ENCODE measurements at regions not wholly inside any gene's neighbourhood (a gene's known extent, or its start where the extent isn't known, plus 50 kb on each side); places are given as distances from the start of the nearest gene placed in this dataset.

DNA sequence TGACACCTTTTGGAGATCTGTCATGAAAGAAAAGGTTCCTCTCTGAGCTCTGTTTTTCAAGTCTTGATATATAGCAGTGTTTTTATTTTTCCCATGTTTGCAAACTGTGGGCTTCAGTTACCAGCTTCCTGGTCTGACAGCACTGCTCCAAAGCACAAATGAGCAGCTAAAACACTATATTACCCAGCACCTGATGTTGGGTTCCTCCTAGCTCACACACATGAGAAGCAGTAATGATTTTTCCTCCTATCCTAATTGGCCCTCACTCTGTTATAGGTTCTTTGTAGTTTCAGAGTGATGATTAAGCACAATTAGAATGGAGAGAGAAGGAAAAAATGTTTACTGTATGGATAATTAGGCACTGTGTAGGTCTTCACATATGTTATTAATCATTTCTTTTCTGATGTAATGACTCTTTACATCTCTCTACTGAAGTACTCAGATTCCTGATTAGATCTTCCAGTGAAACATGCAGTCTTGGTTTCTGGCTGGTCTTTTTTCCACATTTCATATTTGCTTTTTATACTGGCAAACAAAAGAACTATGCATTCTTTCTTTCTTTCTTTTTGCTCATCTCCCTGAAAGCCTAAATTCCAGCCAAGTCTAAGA is 939.7 kb downstream of the NSUN3 start:
- TF ChIP-seq, protein P1, sequence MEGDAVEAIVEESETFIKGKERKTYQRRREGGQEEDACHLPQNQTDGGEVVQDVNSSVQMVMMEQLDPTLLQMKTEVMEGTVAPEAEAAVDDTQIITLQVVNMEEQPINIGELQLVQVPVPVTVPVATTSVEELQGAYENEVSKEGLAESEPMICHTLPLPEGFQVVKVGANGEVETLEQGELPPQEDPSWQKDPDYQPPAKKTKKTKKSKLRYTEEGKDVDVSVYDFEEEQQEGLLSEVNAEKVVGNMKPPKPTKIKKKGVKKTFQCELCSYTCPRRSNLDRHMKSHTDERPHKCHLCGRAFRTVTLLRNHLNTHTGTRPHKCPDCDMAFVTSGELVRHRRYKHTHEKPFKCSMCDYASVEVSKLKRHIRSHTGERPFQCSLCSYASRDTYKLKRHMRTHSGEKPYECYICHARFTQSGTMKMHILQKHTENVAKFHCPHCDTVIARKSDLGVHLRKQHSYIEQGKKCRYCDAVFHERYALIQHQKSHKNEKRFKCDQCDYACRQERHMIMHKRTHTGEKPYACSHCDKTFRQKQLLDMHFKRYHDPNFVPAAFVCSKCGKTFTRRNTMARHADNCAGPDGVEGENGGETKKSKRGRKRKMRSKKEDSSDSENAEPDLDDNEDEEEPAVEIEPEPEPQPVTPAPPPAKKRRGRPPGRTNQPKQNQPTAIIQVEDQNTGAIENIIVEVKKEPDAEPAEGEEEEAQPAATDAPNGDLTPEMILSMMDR (IDR thresholded peaks at IDR 0.05): no peak
- no peak for TF ChIP-seq POLR2A (IDR thresholded peaks at IDR 0.05)

Measured in body of pancreas (tissue), 4 donors.